ENCODE measurements at regions not wholly inside any gene's neighbourhood (a gene's known extent, or its start where the extent isn't known, plus 50 kb on each side); places are given as distances from the start of the nearest gene placed in this dataset.
"Not testable (repeated sequence)": the region's sequence is repeated elsewhere in the genome, so short reads cannot be mapped to it uniquely, and the experiment has no call there.

- TF ChIP-seq CTCF (IDR thresholded peaks at IDR 0.05), result no peak
- Histone ChIP-seq H3K27ac (no peak overlapping the region), H3K27me3 (replicated peaks; ENCODE audit: insufficient read depth) (no peaks in the 10 kb centered on the region), H3K36me3 (no peaks in the 10 kb centered on the region), H3K9me3 (no peaks in the 10 kb centered on the region), H3K4me3 (no peak overlapping the region), H3K4me1 (ENCODE audit: control insufficient read depth in 1 of 2, low read depth in 2 of 2) (no peaks in the 10 kb centered on the region)
- ATAC-seq (ENCODE audit: insufficient number of reproducible peaks, low FRiP score, low read depth) (no peak), DNase-seq (ENCODE audit: low spot score) (no peak)
Observed at GRCh38 chr12:114812384-114812783, 128.4 kb upstream of the TBX3 start.

GRCh38 chr12:114809097-114809496 lies 125.1 kb upstream of the TBX3 start:
- ATAC-seq (ENCODE audit: insufficient number of reproducible peaks, low FRiP score, low read depth) (no peak), DNase-seq (ENCODE audit: low spot score) (no peak)
- Histone ChIP-seq H3K36me3 (no peaks in the 10 kb centered on the region), H3K4me1 (ENCODE audit: control insufficient read depth in 1 of 2, low read depth in 2 of 2) (no peaks in the 10 kb centered on the region), H3K4me3 (no peak overlapping the region), H3K27me3 (replicated peaks; ENCODE audit: insufficient read depth) (no peaks in the 10 kb centered on the region), H3K9me3 (no peaks in the 10 kb centered on the region), H3K27ac (no peak overlapping the region)
- no peak for TF ChIP-seq CTCF (IDR thresholded peaks at IDR 0.05)

GRCh38 chr12:114801381-114801780 lies 117.4 kb upstream of the TBX3 start:
- not testable (repeated sequence) for ATAC-seq (ENCODE audit: insufficient number of reproducible peaks, low FRiP score, low read depth); H3K36me3 ChIP-seq; DNase-seq (ENCODE audit: low spot score); H3K27me3 ChIP-seq (replicated peaks; ENCODE audit: insufficient read depth); H3K4me3 ChIP-seq; H3K4me1 ChIP-seq (ENCODE audit: control insufficient read depth in 1 of 2, low read depth in 2 of 2); H3K9me3 ChIP-seq; H3K27ac ChIP-seq

GRCh38 chr12:114800566-114800965 lies 116.6 kb upstream of the TBX3 start:
- not testable (repeated sequence) for ATAC-seq (ENCODE audit: insufficient number of reproducible peaks, low FRiP score, low read depth); H3K4me1 ChIP-seq (ENCODE audit: control insufficient read depth in 1 of 2, low read depth in 2 of 2); DNase-seq (ENCODE audit: low spot score); H3K27me3 ChIP-seq (replicated peaks; ENCODE audit: insufficient read depth); H3K36me3 ChIP-seq; H3K9me3 ChIP-seq; H3K27ac ChIP-seq; H3K4me3 ChIP-seq

GRCh38 chr12:114799574-114800487 lies 115.9 kb upstream of the TBX3 start:
- H3K27me3 ChIP-seq (replicated peaks; ENCODE audit: insufficient read depth), result no peaks in the 10 kb centered on the region
- H3K36me3 ChIP-seq, result no peaks in the 10 kb centered on the region
- H3K27ac ChIP-seq, result no peak overlapping the region
- H3K9me3 ChIP-seq, result no peaks in the 10 kb centered on the region
- ATAC-seq (ENCODE audit: insufficient number of reproducible peaks, low FRiP score, low read depth) (no peak), DNase-seq (ENCODE audit: low spot score) (no peak)
- no peak for TF ChIP-seq CTCF (IDR thresholded peaks at IDR 0.05)
- H3K4me1 ChIP-seq (ENCODE audit: control insufficient read depth in 1 of 2, low read depth in 2 of 2), result no peaks in the 10 kb centered on the region
- H3K4me3 ChIP-seq, result no peak overlapping the region

GRCh38 chr12:114794049-114794558 lies 110.1 kb upstream of the TBX3 start:
- no peaks in the 10 kb centered on the region for H3K4me1 ChIP-seq (ENCODE audit: control insufficient read depth in 1 of 2, low read depth in 2 of 2)
- no peaks in the 10 kb centered on the region for H3K27me3 ChIP-seq (replicated peaks; ENCODE audit: insufficient read depth)
- ATAC-seq (ENCODE audit: insufficient number of reproducible peaks, low FRiP score, low read depth) (no peak), DNase-seq (ENCODE audit: low spot score) (no peak)
- no peak overlapping the region for H3K4me3 ChIP-seq
- no peak overlapping the region for H3K27ac ChIP-seq
- TF ChIP-seq CTCF (IDR thresholded peaks at IDR 0.05), result no peak
- H3K36me3 ChIP-seq, result no peaks in the 10 kb centered on the region
- no peaks in the 10 kb centered on the region for H3K9me3 ChIP-seq

Data from thoracic aorta (tissue), 2 donors.